ENCODE measurements at regions not wholly inside any gene's neighbourhood (a gene's known extent, or its start where the extent isn't known, plus 50 kb on each side); places are given as distances from the start of the nearest gene placed in this dataset.
"Not testable (repeated sequence)": the region's sequence is repeated elsewhere in the genome, so short reads cannot be mapped to it uniquely, and the experiment has no call there.

DNA sequence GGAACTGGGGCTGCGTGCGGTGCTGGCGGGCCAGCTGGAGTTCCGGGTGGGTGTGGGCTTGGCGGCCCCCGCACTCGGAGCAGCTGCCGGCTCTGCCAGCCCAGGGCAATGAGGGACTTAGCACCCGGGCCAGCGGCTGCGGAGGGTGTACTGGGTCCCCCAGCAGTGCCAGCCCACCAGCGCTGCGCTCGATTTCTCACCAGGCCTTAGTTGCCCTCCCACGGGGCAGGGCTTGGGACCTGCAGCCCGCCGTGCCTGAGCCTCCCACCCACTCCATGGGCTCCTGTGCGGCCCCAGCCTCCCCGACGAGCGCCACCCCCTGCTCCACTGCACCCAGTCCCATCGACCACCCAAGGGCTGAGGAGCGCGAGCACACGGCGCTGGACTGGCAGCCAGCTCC lies 126.0 kb upstream of the SPATA12 start:
- TF ChIP-seq, protein P1, sequence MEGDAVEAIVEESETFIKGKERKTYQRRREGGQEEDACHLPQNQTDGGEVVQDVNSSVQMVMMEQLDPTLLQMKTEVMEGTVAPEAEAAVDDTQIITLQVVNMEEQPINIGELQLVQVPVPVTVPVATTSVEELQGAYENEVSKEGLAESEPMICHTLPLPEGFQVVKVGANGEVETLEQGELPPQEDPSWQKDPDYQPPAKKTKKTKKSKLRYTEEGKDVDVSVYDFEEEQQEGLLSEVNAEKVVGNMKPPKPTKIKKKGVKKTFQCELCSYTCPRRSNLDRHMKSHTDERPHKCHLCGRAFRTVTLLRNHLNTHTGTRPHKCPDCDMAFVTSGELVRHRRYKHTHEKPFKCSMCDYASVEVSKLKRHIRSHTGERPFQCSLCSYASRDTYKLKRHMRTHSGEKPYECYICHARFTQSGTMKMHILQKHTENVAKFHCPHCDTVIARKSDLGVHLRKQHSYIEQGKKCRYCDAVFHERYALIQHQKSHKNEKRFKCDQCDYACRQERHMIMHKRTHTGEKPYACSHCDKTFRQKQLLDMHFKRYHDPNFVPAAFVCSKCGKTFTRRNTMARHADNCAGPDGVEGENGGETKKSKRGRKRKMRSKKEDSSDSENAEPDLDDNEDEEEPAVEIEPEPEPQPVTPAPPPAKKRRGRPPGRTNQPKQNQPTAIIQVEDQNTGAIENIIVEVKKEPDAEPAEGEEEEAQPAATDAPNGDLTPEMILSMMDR (IDR thresholded peaks at IDR 0.05; ENCODE audit: insufficient read depth, low read length, poor library complexity, severe bottlenecking) = not testable (repeated sequence)
- TF ChIP-seq EZH2phosphoT487 (conservative IDR thresholded peaks at IDR 0.05; ENCODE audit: low read length) = not testable (repeated sequence)

All from SU-DHL-6 (cell line).